WTC11 (cell line): ENCODE measurements at regions not wholly inside any gene's neighbourhood (a gene's known extent, or its start where the extent isn't known, plus 50 kb on each side); places are given as distances from the start of the nearest gene placed in this dataset.

Source experiments
- ATAC-seq: fragments of 200-7000 bp; cut with Tn5 transposase; 2 replicates; pipeline ENCODE4 v1.10.0; 2021; ENCODE audit warnings: mild to moderate bottlenecking, moderate library complexity
- CTCF ChIA-PET: fragments of 300-600 bp; sonication (Branson Sonifier 250); formaldehyde crosslinking; loops from one replicate; lab custom pipeline; 2021; ENCODE audit warnings: antibody characterized with exemption; lab: Charles Lee
- POLR2A ChIA-PET: fragments of 350-600 bp; sonication (Branson Sonifier 250); formaldehyde crosslinking; loops from one replicate; lab custom pipeline; 2021; ENCODE audit warnings: antibody characterized with exemption; lab: Charles Lee
- DNase-seq: peaks from one replicate; pipeline ENCODE4 v3.0.0; 2021; ENCODE audit warnings: low spot score
- H3K27ac Mint-ChIP-seq: 2 replicates; pipeline ENCODE4 v1.8.0; 2021; ENCODE audit warnings: mixed read lengths
- H3K27me3 Mint-ChIP-seq: 2 replicates; pipeline ENCODE4 v1.8.0; 2021; ENCODE audit warnings: low read depth, mild to moderate bottlenecking, moderate library complexity, mixed read lengths
- H3K36me3 Mint-ChIP-seq: 2 replicates; pipeline ENCODE4 v1.8.0; 2021; ENCODE audit warnings: mixed read lengths
- H3K4me1 Mint-ChIP-seq: 2 replicates; pipeline ENCODE4 v1.8.0; 2022; ENCODE audit warnings: mixed read lengths
- H3K4me3 Mint-ChIP-seq: 2 replicates; pipeline ENCODE4 v1.8.0; 2021; ENCODE audit warnings: mild to moderate bottlenecking, moderate library complexity, mixed read lengths
- H3K9me3 Mint-ChIP-seq: 2 replicates; pipeline ENCODE4 v1.8.0; 2021; ENCODE audit warnings: mixed read lengths
- AFF4 ChIP-seq: sonication (generic); formaldehyde crosslinking; IDR thresholded peaks from 2 replicates; pipeline ENCODE4 v1.8.1; 2023; ENCODE audit warnings: mild to moderate bottlenecking, missing genetic modification reagents, borderline replicate concordance
- ATF1 ChIP-seq: sonication (generic); formaldehyde crosslinking; IDR thresholded peaks from 2 replicates; pipeline ENCODE4 v1.8.1; 2023; ENCODE audit warnings: mild to moderate bottlenecking, moderate library complexity, missing genetic modification reagents
- ELF4 ChIP-seq: sonication (generic); formaldehyde crosslinking; IDR thresholded peaks from 2 replicates; pipeline ENCODE4 v1.8.1; 2022; ENCODE audit warnings: low read depth, mild to moderate bottlenecking, moderate library complexity, missing genetic modification reagents
- ESRRA ChIP-seq: sonication (generic); formaldehyde crosslinking; IDR thresholded peaks from 2 replicates; pipeline ENCODE4 v1.8.1; 2022; ENCODE audit warnings: mild to moderate bottlenecking, missing genetic modification reagents, borderline replicate concordance
- FOXJ3 ChIP-seq: sonication (generic); formaldehyde crosslinking; IDR thresholded peaks from 2 replicates; pipeline ENCODE4 v1.9.0; 2021; ENCODE audit warnings: missing genetic modification reagents, mild to moderate bottlenecking, borderline replicate concordance
- FOXK1 ChIP-seq: sonication (generic); formaldehyde crosslinking; IDR thresholded peaks from 2 replicates; pipeline ENCODE4 v1.8.0; 2022; ENCODE audit warnings: mild to moderate bottlenecking, moderate library complexity, missing genetic modification reagents
- GRHL2 ChIP-seq: fragments of 250-450 bp; sonication (Bioruptor Pico); IDR thresholded peaks from 2 replicates; pipeline ENCODE4 v1.8.0; 2022; ENCODE audit warnings: mild to moderate bottlenecking, moderate library complexity; ENCODE audit not compliant: insufficient replicate concordance, severe bottlenecking
- HMGA2 ChIP-seq: fragments of 250-450 bp; sonication (Bioruptor Pico); IDR thresholded peaks from 2 replicates; pipeline ENCODE4 v1.4.0; 2021; ENCODE audit warnings: mild to moderate bottlenecking, moderate library complexity
- IRF1 ChIP-seq: sonication (generic); formaldehyde crosslinking; IDR thresholded peaks from 2 replicates; pipeline ENCODE4 v1.8.0; 2023; ENCODE audit warnings: missing genetic modification reagents
- KAT7 ChIP-seq: sonication (generic); formaldehyde crosslinking; IDR thresholded peaks from 2 replicates; pipeline ENCODE4 v1.8.1; 2023; ENCODE audit warnings: missing genetic modification reagents, mild to moderate bottlenecking, borderline replicate concordance
- MLX ChIP-seq: sonication (generic); formaldehyde crosslinking; IDR thresholded peaks from 2 replicates; pipeline ENCODE4 v1.8.1; 2023; ENCODE audit warnings: mild to moderate bottlenecking, missing genetic modification reagents, moderate library complexity
- NR2C2 ChIP-seq: sonication (generic); formaldehyde crosslinking; IDR thresholded peaks from 2 replicates; pipeline ENCODE4 v1.8.0; 2022; ENCODE audit warnings: mild to moderate bottlenecking, missing genetic modification reagents
- TCF7 ChIP-seq: sonication (generic); formaldehyde crosslinking; IDR thresholded peaks from 2 replicates; pipeline ENCODE4 v1.8.0; 2022; ENCODE audit warnings: mild to moderate bottlenecking, low read depth, missing genetic modification reagents, moderate library complexity
- ZMAT4 ChIP-seq: fragments of 250-450 bp; sonication (Bioruptor Pico); IDR thresholded peaks from 2 replicates; pipeline ENCODE4 v1.9.0; 2021; ENCODE audit warnings: mild to moderate bottlenecking
- ZNF671 ChIP-seq: fragments of 250-450 bp; sonication (Bioruptor Pico); IDR thresholded peaks from 2 replicates; pipeline ENCODE4 v1.8.0; 2021; ENCODE audit warnings: mild to moderate bottlenecking
- ZSCAN18 ChIP-seq: fragments of 250-450 bp; sonication (Bioruptor Pico); IDR thresholded peaks from 2 replicates; pipeline ENCODE4 v2.1.2; 2022; ENCODE audit warnings: mild to moderate bottlenecking, moderate library complexity

- Mint-ChIP-seq H3K9me3 (peaks cover 52% of the 10 kb centered on the region), H3K27ac (no peak overlapping the region), H3K4me3 (no peak overlapping the region), H3K4me1 (peaks cover 4% of the 10 kb centered on the region; the same call in 1 of the 2 replicates), H3K36me3 (peaks cover 17% of the 10 kb centered on the region; the same call in 1 of the 2 replicates), H3K27me3 (peaks cover 3% of the 10 kb centered on the region)
- TF ChIP-seq AFF4 (CRISPR knock-in tag) = no peak
- TF ChIP-seq ZSCAN18 (CRISPR knock-in tag) = no peak
- TF ChIP-seq TCF7 (CRISPR knock-in tag) = no peak
- no peak for TF ChIP-seq ELF4
- TF ChIP-seq ATF1 (CRISPR knock-in tag) = no peak
- TF ChIP-seq ZMAT4 (CRISPR knock-in tag) = no peak
- TF ChIP-seq IRF1 = no peak
- no peak for TF ChIP-seq GRHL2 (CRISPR knock-in tag)
- TF ChIP-seq MLX (CRISPR knock-in tag) = no peak
- TF ChIP-seq KAT7 (CRISPR knock-in tag) = no peak
- TF ChIP-seq FOXJ3 (CRISPR knock-in tag) = no peak
- no peak for TF ChIP-seq NR2C2
- TF ChIP-seq HMGA2 (CRISPR knock-in tag) = no peak
- no peak for TF ChIP-seq ZNF671
- CTCF ChIA-PET = no interaction called here
- DNase-seq (no peak), ATAC-seq (no peak)
- POLR2A ChIA-PET = no interaction called here
Observed at GRCh38 chr19:16005925-16006324, 57.1 kb downstream of the OR10H4 start.

GRCh38 chr19:16012552-16012951 is 63.7 kb upstream of the TPM4 start:
- ChIA-PET CTCF (no interaction called here), POLR2A (no interaction called here)
- no peaks in the 10 kb centered on the region for H3K4me1 Mint-ChIP-seq
- H3K27me3 Mint-ChIP-seq = no peaks in the 10 kb centered on the region
- TF ChIP-seq ESRRA (CRISPR knock-in tag) = no peak
- TF ChIP-seq FOXK1 (CRISPR knock-in tag) = no peak
- DNase-seq = no peak
- H3K9me3 Mint-ChIP-seq = peaks cover 19% of the 10 kb centered on the region
- ATAC-seq = no peak
- H3K36me3 Mint-ChIP-seq = peaks cover 3% of the 10 kb centered on the region; the same call in 1 of the 2 replicates
- no peak overlapping the region for H3K4me3 Mint-ChIP-seq
- H3K27ac Mint-ChIP-seq = no peak overlapping the region
